A549 (cell line): ENCODE measurements at regions not wholly inside any gene's neighbourhood (a gene's known extent, or its start where the extent isn't known, plus 50 kb on each side); places are given as distances from the start of the nearest gene placed in this dataset.

Experiments
- ATAC-seq, 2 experiments: fragments of 200-7000 bp in 1 of 2; fragments of >200 bp in 1 of 2; cut with Nextera tagmentation in 1 of 2; cut with Tn5 transposase in 1 of 2; 3 replicates each; pipeline versions ENCODE4 v1.8.0 to v1.9.1; 2018 to 2020; ENCODE audit warnings: mild to moderate bottlenecking in 1 of 2, moderate library complexity in 1 of 2
- CTCF ChIA-PET: fragments of 300-600 bp; sonication (Branson Sonifier 250); formaldehyde crosslinking; extraction: SDS; loops from one replicate; lab custom pipeline; 2021; ENCODE audit warnings: antibody characterized with exemption, inconsistent platforms; lab: Yijun Ruan, JAX
- POLR2A ChIA-PET: fragments of 350-600 bp; formaldehyde crosslinking; extraction: SDS; loops from one replicate; lab custom pipeline; 2021; ENCODE audit warnings: antibody characterized with exemption, inconsistent platforms; lab: Yijun Ruan, JAX
- DNase-seq, 2 experiments: peaks; one replicate each; pipeline versions ENCODE4 v3.0.0 to v3.0.0-alpha.2; 2011 to 2016; ENCODE audit warnings: low read depth in 1 of 2, low spot score in 1 of 2
- FAIRE-seq: peaks from 2 replicates; lab custom pipeline; 2011; peaks lifted over from hg19 to GRCh38; lab: Jason Lieb, UNC
- H3K27ac ChIP-seq, 2 experiments: fragments of >200 bp; sonication (Bioruptor Twin); formaldehyde crosslinking; 3 replicates each; pipeline ENCODE4 v1.5.1; 2016 to 2017
- H3K4me1 ChIP-seq: fragments of >200 bp; sonication (Bioruptor Twin); formaldehyde crosslinking; 3 replicates; pipeline ENCODE4 v1.6.1; 2016
- H3K4me2 ChIP-seq: fragments of >200 bp; sonication (Bioruptor Twin); formaldehyde crosslinking; 3 replicates; pipeline ENCODE4 v1.6.1; 2016
- H3K4me3 ChIP-seq: fragments of >200 bp; sonication (Bioruptor Twin); formaldehyde crosslinking; 3 replicates; pipeline ENCODE4 v1.5.1; 2016
- H3K9me3 ChIP-seq: fragments of >200 bp; sonication (Bioruptor Twin); formaldehyde crosslinking; 3 replicates; pipeline ENCODE4 v1.6.1; 2016
- CBX2 ChIP-seq: fragments of 200-600 bp; sonication (generic); IDR thresholded peaks from 2 replicates; pipeline ENCODE4 v1.6.1; 2016; ENCODE audit warnings: low read depth, mild to moderate bottlenecking, borderline replicate concordance
- FOSB ChIP-seq: fragments of 250-450 bp; sonication (Bioruptor Pico); IDR thresholded peaks from 2 replicates; pipeline ENCODE4 v1.5.0; 2020; ENCODE audit warnings: mild to moderate bottlenecking, moderate library complexity
- HDAC2 ChIP-seq: fragments of 200-600 bp; sonication (generic); IDR thresholded peaks from 2 replicates; pipeline ENCODE4 v1.6.1; 2016
- HEYL ChIP-seq: fragments of 250-450 bp; sonication (Bioruptor Pico); IDR thresholded peaks from 2 replicates; pipeline ENCODE4 v1.8.0; 2021; ENCODE audit warnings: mild to moderate bottlenecking, moderate library complexity
- HOXB13 ChIP-seq: fragments of 250-450 bp; sonication (Bioruptor Pico); IDR thresholded peaks from 2 replicates; pipeline ENCODE4 v1.5.0; 2020; ENCODE audit warnings: low read depth, mild to moderate bottlenecking, moderate library complexity
- JUNB ChIP-seq: fragments of >200 bp; sonication (Bioruptor Twin); formaldehyde crosslinking; IDR thresholded peaks from 2 replicates; pipeline ENCODE4 v1.6.1; 2016
- KDM1A ChIP-seq: fragments of 200-600 bp; sonication (generic); IDR thresholded peaks from 2 replicates; pipeline ENCODE4 v1.6.1; 2016; ENCODE audit warnings: low read depth, mild to moderate bottlenecking
- MYC ChIP-seq: IDR thresholded peaks from 2 replicates; pipeline ENCODE4 v1.6.1; 2012; ENCODE audit warnings: mild to moderate bottlenecking, inconsistent platforms, low read length, improper control_type of control experiment, borderline replicate concordance
- PHF8 ChIP-seq: fragments of 200-600 bp; sonication (generic); IDR thresholded peaks from 2 replicates; pipeline ENCODE4 v1.6.1; 2016; ENCODE audit warnings: low read depth, mild to moderate bottlenecking, antibody characterized with exemption, moderate library complexity, borderline replicate concordance
- POLR2A ChIP-seq: IDR thresholded peaks from 2 replicates; pipeline ENCODE4 v1.6.1; 2012; ENCODE audit warnings: mild to moderate bottlenecking, low read length
- RCOR1 ChIP-seq: fragments of 150-350 bp; IDR thresholded peaks from 2 replicates; pipeline ENCODE4 v1.6.1; 2014; ENCODE audit warnings: antibody characterized with exemption, low read length, low read depth
- RFX5 ChIP-seq: fragments of 450-650 bp; IDR thresholded peaks from 2 replicates; pipeline ENCODE4 v1.7.1; 2014; ENCODE audit warnings: antibody characterized with exemption, mild to moderate bottlenecking, moderate library complexity
- SMC3 ChIP-seq: fragments of >200 bp; sonication (Bioruptor Twin); formaldehyde crosslinking; IDR thresholded peaks from 3 replicates; pipeline ENCODE4 v1.6.1; 2018; ENCODE audit warnings: inconsistent platforms
- ZNF302 ChIP-seq: fragments of 250-450 bp; sonication (Bioruptor Pico); IDR thresholded peaks from 2 replicates; pipeline ENCODE4 v1.9.0; 2021; ENCODE audit warnings: inconsistent platforms, mild to moderate bottlenecking, moderate library complexity
- ZSCAN20 ChIP-seq: fragments of 250-450 bp; sonication (Bioruptor Pico); IDR thresholded peaks from 2 replicates; pipeline ENCODE4 v1.8.0; 2022; ENCODE audit warnings: mild to moderate bottlenecking, moderate library complexity
- WGBS: methylation state at CpG from one replicate; pipeline ENCODE4 v1.1.6; 2017; ENCODE audit errors: missing lambda C conversion rate; 5-methylcytosine and 5-hydroxymethylcytosine counted together
- TF ChIP-seq, protein P1 (sequence below): fragments of 150-350 bp; IDR thresholded peaks from 2 replicates; pipeline ENCODE4 v1.6.1; 2014; ENCODE audit warnings: low read depth, mild to moderate bottlenecking, low read length
- TF ChIP-seq, protein P2 (sequence below): fragments of 200-600 bp; sonication (generic); IDR thresholded peaks from 2 replicates; pipeline ENCODE4 v1.6.1; 2016; ENCODE audit warnings: antibody characterized with exemption, mild to moderate bottlenecking, moderate library complexity
- TF ChIP-seq, protein P3 (sequence below): fragments of 450-650 bp; IDR thresholded peaks from 2 replicates; pipeline ENCODE4 v1.6.1; 2014; ENCODE audit warnings: antibody characterized with exemption

DNA sequence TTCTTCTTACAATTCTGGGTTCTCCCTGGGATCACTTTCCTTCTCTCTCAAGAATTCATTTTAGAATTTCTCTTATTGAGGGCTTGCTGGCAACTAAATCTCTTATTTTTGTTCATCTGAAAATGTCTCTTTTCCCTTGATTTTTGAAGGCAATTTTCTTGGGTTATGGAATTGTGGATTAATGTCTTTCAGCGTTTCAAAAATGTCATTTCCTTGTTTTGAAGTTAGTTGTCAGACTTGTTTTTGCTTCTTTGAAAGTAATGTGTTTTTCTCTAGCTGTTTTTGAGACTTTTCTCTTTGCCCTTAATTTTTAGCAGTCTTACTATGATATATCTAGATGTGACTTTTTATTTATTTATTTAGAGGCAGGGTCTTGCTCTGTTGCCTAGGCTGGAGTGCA, 205.7 kb downstream of the CHIC2 start:
- peaks cover 14% of the 10 kb centered on the region for H3K4me1 ChIP-seq
- no peak for ATAC-seq

DNA sequence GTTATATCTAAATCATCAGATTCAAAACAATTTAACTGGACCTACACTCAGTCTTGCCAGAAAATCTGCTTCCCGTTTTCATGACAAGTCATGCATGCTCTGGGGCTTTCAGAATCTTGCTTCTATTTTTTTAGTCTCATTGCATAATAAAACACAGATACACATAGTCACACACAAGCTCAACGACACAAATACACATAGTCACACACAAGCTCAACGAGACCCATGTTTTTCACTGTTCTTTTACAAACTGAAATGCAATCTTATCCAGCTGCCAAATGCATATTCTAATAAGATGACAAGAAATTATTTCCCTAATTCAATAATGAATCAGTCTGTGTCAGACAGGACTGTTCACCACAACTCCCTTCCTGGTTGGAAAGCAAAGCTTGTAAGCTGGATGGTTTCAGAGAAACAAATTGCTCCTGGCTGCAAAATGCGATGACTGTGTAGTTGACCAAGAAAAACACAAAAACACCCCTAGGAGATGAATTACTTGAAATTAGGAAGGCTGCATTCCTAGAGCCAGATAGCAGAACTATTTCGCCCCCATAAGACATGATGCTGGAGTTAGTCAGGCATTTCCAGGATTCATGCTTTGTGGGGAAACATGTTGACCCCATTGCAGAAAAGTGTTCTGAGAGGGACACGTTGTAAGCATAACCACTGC, 208.7 kb downstream of the CHIC2 start:
- no peaks in the 10 kb centered on the region for H3K9me3 ChIP-seq
- H3K4me3 ChIP-seq, result no peak overlapping the region
- no peak overlapping the region for H3K4me2 ChIP-seq
- H3K4me1 ChIP-seq, result no peaks in the 10 kb centered on the region
- ChIA-PET POLR2A (no interaction called here), CTCF (interaction anchor here (1.4 kb wide), 1 partner anchor 53 kb away, joined by 3 read pairs; no protein-coding TSS in a partner anchor)
- no peak overlapping the region for H3K27ac ChIP-seq
- WGBS, result 63% methylated on average over 6 of the region's 6 CpGs
- FAIRE-seq (no peak), ATAC-seq (no peak), DNase-seq (no peak)
- TF ChIP-seq, protein P1, sequence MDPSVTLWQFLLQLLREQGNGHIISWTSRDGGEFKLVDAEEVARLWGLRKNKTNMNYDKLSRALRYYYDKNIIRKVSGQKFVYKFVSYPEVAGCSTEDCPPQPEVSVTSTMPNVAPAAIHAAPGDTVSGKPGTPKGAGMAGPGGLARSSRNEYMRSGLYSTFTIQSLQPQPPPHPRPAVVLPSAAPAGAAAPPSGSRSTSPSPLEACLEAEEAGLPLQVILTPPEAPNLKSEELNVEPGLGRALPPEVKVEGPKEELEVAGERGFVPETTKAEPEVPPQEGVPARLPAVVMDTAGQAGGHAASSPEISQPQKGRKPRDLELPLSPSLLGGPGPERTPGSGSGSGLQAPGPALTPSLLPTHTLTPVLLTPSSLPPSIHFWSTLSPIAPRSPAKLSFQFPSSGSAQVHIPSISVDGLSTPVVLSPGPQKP, result no peak
- TF ChIP-seq PHF8 (no peak), RCOR1 (no peak)

More for the DNA sequence above, 205.7 kb downstream of the CHIC2 start:
- POLR2A ChIA-PET, result no interaction called here
- CTCF ChIA-PET, result no interaction called here
- FAIRE-seq, result no peak
- WGBS, result 42% methylated on average over 1 of the region's 1 CpG
- Histone ChIP-seq H3K27ac (no peak overlapping the region), H3K9me3 (no peaks in the 10 kb centered on the region), H3K4me2 (no peak overlapping the region), H3K4me3 (no peak overlapping the region)
- no peak for DNase-seq
- TF ChIP-seq KDM1A (no peak), ZNF302 (CRISPR knock-in tag) (no peak)

DNA sequence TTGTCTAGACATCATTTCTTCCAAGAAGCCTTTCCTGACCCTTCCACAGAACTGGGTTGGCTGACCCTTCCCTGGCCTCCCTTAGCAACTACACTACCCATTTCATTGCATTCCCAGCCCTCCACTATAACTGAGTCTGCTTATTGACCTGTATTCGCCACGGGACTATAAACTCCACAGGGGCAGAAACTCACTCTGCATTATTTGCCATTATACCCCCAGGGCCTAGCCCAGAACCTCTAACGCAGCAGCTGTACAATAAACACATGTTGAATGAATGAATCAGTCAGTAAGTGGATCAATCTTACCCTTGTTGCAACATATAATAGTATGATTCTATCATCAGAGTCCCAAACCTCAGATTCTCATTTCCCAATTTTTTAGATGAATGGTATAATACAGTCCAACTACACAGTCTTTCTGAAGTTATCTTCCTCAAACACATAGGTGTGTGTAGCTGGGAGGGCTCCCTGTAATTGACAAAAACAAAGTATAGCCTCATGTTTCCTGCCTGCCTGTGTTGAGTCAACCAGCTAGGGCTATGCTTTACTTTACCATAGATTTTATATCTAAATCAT, 209.3 kb downstream of the CHIC2 start:
- no peak overlapping the region for H3K4me2 ChIP-seq
- no peaks in the 10 kb centered on the region for H3K4me1 ChIP-seq
- no peak overlapping the region for H3K27ac ChIP-seq
- H3K4me3 ChIP-seq, result no peak overlapping the region
- DNase-seq (no peak), FAIRE-seq (no peak), ATAC-seq (no peak)
- TF ChIP-seq JUNB (no peak), RFX5 (no peak), HOXB13 (no peak), CBX2 (no peak), POLR2A (no peak), FOSB (CRISPR knock-in tag) (no peak), SMC3 (no peak), ZSCAN20 (CRISPR knock-in tag) (no peak), HEYL (no peak), PHF8 (no peak), HDAC2 (no peak), MYC (no peak)
- TF ChIP-seq, protein P2, sequence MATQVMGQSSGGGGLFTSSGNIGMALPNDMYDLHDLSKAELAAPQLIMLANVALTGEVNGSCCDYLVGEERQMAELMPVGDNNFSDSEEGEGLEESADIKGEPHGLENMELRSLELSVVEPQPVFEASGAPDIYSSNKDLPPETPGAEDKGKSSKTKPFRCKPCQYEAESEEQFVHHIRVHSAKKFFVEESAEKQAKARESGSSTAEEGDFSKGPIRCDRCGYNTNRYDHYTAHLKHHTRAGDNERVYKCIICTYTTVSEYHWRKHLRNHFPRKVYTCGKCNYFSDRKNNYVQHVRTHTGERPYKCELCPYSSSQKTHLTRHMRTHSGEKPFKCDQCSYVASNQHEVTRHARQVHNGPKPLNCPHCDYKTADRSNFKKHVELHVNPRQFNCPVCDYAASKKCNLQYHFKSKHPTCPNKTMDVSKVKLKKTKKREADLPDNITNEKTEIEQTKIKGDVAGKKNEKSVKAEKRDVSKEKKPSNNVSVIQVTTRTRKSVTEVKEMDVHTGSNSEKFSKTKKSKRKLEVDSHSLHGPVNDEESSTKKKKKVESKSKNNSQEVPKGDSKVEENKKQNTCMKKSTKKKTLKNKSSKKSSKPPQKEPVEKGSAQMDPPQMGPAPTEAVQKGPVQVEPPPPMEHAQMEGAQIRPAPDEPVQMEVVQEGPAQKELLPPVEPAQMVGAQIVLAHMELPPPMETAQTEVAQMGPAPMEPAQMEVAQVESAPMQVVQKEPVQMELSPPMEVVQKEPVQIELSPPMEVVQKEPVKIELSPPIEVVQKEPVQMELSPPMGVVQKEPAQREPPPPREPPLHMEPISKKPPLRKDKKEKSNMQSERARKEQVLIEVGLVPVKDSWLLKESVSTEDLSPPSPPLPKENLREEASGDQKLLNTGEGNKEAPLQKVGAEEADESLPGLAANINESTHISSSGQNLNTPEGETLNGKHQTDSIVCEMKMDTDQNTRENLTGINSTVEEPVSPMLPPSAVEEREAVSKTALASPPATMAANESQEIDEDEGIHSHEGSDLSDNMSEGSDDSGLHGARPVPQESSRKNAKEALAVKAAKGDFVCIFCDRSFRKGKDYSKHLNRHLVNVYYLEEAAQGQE, result no peak
- TF ChIP-seq, protein P3, sequence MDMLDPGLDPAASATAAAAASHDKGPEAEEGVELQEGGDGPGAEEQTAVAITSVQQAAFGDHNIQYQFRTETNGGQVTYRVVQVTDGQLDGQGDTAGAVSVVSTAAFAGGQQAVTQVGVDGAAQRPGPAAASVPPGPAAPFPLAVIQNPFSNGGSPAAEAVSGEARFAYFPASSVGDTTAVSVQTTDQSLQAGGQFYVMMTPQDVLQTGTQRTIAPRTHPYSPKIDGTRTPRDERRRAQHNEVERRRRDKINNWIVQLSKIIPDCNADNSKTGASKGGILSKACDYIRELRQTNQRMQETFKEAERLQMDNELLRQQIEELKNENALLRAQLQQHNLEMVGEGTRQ, result no peak
- no peaks in the 10 kb centered on the region for H3K9me3 ChIP-seq
- ChIA-PET POLR2A (no interaction called here), CTCF (interaction anchor here (1.4 kb wide), 1 partner anchor 53 kb away, joined by 3 read pairs; no protein-coding TSS in a partner anchor)
- 45% methylated on average over 3 of the region's 3 CpGs for WGBS
